GM18519 (cell line): ENCODE measurements at regions not wholly inside any gene's neighbourhood (a gene's known extent, or its start where the extent isn't known, plus 50 kb on each side); places are given as distances from the start of the nearest gene placed in this dataset.

Experiments
- ATAC-seq: cut with Tn5 transposase; IDR thresholded peaks from one replicate; pipeline ENCODE4 v1.9.1; 2021; ENCODE audit warnings: mild to moderate bottlenecking, moderate library complexity; ENCODE audit not compliant: unreplicated experiment, low FRiP score

DNA sequence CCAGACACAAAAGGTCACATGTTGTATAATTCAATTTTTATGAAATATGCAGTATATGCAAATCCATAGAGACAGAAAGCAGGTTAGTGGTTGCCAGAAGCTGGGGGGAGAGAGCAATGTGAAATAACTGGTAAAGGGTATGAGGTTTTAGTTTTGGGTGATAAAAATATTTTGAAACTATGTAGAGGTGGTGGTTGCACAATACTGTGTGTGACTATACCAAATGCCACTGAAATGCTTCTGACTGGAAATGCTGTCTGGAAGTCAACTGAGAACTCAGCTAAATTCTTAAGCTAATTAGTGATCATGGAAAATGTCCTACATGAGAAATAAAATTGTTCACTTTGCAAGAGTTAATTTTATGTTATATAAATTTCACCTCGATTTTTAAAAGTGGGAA is 65.3 kb upstream of the RXFP2 start:
- ATAC-seq: no peak

DNA sequence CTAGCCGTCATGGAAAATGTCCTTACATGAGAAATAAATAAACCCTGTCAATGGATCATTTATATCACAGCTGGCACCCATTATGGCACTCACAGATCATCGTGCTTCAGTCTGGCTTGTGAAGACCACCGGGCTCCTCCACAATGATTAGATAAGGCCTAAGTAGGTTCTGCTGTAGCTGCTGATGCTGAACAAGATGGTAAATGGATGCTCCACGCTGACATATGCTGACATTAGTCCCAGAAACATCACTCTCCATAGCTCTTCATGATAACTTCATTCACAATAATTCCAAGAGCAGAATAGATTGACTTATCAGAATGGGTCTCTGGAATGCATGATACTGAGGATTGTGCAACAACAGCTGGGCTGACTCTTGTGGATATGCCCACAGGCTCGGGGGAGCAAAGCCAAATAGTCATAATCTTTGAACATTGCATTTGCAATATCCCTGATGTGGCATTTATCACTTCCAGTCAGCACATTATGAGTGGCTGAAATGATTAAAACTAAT is 63.8 kb upstream of the RXFP2 start:
- ATAC-seq: no peak

DNA sequence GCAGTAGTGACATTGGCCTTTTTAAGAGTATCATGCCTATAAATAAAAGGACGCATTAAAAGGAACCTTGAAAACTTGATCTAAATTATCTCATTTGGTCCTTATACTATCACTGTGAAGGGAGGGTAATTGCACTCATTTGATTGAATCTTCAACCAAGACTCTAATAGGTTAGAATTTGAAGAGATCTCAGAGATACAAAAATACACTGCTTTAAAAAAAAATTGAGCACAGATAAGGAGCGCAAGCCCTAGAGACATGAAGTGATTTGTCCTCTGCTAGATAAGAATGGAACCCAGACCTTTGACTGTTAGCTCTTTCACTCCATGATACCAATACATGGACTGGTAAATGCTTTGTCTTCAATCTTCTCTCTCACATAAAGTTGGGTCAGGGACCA is 58.2 kb upstream of the RXFP2 start:
- no peak for ATAC-seq

DNA sequence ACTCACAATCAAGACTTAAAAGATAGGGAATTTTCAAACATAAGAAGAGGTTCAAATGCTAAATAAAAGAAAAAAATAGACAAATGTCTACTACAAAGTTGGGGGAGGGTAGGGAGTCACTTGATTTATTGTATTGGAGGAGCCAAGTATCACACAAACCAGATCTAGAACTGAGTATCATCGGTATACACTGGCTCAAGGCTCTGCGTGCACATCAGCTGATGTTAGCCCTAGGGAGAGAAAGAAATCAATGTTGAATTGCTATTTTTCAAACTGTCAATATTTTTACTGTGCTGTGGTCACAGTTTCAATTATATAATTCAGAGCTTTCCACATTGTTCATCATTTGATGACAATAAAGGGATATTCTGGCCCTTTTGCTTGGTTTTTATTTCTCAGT is 54.9 kb upstream of the RXFP2 start:
- no peak for ATAC-seq

DNA sequence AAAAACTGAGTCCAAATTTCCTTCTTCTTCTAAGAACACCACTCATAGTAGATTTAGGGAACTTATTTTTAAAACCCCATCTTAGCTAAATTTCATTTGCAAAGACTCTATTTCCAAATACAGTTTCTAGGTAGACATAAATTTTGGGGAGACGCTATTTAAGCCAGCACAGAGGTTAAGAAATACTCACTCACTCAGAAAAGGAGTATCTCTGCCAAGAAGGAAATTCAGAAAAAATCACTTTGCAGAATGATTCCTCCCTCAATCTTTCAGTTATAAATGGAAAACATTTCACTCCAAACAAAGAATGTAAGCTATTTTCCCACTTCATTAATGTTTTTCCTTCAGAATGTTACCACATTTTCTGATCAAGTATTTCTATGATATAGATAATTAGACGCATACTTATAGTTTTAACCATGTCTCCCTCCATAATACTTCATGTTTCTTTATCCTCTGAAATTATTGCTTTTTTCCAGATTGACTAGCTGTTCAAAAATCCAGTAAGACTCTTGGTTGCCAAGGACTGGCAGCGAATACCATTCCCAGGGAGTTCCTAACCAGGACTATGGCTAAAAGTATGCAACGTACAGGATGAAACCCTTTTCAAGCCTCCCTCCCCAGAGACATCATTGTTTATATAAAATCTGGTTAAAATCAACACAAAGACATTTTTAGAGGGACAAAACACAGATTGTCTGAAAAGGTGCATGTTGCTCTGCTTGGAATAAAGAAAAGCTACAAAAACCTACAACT is 52.5 kb upstream of the RXFP2 start:
- no peak for ATAC-seq
